DMS79 (cell line): ENCODE measurements at regions not wholly inside any gene's neighbourhood (a gene's known extent, or its start where the extent isn't known, plus 50 kb on each side); places are given as distances from the start of the nearest gene placed in this dataset.

Experiments
- DNase-seq: peaks from one replicate; lab custom pipeline; 2025; lab: John Stamatoyannopoulos, UW

DNA sequence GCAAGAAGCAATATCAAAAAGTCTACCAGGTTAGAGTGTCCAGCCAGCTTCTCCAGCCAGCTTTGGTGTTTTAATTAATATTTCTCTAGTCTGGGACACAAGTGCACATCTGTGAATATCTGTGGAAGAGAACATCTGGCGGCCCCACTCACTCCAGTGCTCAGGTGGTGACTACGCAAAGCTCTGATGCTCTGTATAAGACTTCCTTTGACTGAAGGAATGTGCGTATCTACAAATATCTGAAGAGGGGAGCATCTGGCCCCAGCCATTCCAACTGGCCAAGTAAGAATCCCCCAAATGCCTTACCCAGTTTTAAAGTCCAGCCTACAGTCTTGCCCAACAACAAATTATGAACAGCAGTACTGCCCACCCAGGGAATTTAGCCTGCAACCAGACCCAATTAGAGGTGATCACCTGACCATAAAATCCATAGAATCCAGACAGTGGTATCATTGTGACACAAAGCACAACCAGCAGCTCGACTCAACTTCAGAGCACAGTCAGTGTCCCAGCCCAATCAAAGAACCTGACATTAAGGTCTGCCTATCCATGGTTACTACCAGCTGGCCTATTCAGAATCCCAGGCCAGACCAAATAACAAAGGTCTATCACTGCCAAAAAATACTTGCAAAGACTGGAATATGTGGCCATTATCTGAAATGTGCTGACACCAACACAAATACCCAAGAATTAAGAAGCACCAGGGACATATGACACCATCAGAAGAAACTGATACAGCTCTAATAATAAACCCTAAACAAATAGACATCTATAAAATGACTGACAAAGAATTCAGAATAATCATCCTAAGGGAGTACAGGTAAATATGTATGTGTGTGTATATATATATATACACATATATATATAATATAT, 76.1 kb upstream of the MANEA start:
- no peak for DNase-seq

DNA sequence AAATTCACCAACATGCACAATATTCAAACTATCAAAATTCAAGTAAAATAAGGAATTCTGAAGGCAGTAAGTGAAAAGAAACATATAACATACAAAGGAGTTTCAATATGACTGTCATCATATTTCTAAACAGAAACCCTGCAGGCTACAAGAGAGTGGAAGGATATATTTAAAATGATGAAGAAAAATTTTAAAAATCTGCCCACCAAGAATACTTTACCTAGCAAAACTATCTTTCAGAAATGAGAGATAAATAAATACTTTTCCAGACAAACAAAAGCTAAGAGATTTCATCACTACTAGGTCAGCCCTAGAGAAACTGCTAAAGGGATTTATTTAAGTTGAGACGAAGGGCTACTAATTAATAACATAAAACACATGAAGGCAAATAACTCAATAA, 73.8 kb upstream of the MANEA start:
- DNase-seq = no peak

DNA sequence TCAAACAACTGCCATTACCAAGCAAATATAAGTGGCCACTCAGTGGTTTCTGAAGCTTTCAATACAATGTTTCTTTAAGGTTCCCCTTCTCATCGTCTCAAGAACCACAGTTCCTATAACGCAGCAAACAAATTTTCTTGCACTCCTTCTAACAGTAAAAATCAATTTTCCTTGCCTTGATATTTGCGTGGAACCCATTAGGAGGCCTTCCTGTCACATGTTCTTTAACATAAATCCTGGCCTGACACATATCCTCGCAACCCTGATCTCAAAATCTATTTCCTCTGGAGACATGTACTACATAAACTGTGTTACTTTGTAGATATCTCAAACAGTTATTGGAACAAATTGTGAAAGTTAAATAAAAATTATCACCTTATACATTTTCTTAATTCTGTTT, 65.9 kb upstream of the MANEA start:
- no peak for DNase-seq

- DNase-seq = no peak
Observed at GRCh38 chr6:95515975-95516374, 61.4 kb upstream of the MANEA start.

DNA sequence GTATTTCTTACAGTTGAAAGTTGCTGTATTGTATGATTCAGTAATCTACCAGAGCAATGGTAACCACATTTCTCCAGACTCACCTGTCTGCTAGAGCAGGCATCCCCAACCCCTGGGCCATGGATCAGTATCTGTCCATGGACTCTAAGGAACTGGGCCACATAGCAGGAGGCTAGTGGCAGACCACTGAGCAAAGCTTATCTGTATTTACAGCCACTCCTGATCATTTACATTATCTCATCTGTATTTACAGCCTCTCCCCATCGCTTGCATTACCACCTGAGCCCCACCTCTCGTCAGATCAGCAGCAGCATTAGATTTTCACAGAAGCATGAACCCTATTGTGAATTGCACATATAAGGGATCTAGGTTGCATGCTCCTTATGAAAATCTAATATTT, 60.3 kb upstream of the MANEA start:
- DNase-seq = no peak

DNA sequence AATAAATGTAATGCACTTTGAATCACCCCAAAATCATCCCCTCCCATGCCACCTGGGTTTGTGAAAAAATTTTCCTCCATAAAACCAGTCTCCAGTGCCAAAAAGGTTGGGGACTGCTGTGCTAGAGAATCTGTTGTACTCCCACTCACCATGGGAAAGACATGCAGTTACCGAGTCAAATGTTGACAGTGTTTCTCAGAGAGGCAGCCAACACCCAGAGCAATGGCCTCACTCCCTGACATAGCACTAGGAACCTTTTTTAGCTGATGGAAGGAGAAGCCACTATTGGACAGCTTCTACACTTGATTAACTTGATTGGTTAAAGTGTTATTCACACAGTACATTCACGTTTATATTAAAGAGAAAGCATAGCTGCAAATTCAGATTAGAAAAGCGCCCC, 59.8 kb upstream of the MANEA start:
- DNase-seq = no peak

DNA sequence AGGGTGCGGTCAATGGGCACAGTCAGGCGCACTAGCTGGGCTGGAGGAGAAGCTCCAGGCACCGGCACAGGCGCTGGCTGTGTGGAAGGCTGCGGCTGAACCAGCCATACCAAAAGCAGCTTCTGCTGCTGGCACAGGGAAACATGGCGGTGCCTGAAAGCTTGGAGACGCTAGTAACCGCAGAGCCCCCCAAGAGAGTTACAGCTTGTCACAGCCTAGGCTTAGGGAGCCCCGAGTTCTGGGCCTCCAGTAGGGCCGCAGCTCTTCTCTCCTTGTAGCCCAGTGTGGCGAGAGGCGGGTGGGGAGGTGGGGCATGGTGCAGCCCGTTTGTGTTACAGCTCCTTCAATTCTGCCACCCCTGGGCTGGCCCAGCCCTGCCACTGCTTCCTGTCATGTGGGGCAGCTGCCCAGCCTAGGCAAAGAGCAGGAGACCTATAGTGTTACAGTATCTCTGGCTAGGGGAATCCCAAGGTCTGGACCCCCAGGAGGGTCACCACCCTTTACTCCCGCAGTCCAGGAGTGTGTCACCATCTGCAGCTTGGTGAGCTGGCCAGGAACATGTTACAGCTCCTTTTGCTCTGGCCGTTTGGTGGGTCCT, 58.6 kb upstream of the MANEA start:
- DNase-seq = no peak

- DNase-seq = no peak
Observed at GRCh38 chr6:95519228-95520037, 57.9 kb upstream of the MANEA start.

- DNase-seq = no peak
Observed at GRCh38 chr6:95521181-95521580, 56.2 kb upstream of the MANEA start.
